Germinal center (tissue), 1 donor: ENCODE measurements at regions not wholly inside any gene's neighbourhood (a gene's known extent, or its start where the extent isn't known, plus 50 kb on each side); places are given as distances from the start of the nearest gene placed in this dataset.

Experiments used
- DNase-seq: peaks from one replicate; pipeline ENCODE4 v3.0.0; 2012; ENCODE audit warnings: mixed read lengths, low spot score

DNA sequence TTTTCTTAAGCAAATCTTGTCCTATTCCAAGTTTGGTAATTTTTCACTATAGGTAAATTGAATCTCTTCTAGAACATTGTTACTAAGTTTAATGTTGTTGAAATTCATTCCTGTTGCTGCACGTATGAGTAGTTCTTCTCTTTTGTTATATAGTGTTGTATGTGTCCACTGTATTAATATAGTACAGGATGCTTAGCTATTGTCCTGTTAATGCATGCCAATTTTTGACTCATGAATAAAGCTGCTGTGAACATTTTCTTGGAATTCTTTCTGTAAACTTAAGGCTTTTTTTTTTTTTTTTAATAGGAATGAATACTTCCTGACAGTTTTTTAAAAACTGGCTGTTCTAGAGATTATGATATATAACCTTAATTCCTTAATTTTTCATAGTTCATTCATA is 326.9 kb downstream of the SLC4A3 start:
- no peak for DNase-seq

DNA sequence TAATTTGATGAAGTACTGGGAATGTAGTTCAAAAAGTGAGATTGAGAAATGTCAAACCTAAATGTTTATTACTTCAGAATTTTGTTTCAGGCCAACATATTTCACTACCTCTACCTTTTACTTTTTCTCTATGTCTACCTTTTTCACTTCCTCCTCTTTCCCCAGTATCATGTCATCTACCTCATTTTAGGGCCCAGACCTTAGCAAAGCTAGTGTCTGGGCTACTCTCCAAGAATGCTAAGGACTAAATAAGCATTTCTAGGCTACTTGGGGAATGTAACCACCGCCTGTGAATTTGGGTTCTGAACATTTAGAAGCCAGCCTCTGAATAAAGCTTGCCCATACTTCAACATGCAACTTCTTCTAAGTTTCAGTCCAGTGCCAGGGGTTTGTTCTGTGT is 330.4 kb downstream of the SLC4A3 start:
- DNase-seq = no peak

DNA sequence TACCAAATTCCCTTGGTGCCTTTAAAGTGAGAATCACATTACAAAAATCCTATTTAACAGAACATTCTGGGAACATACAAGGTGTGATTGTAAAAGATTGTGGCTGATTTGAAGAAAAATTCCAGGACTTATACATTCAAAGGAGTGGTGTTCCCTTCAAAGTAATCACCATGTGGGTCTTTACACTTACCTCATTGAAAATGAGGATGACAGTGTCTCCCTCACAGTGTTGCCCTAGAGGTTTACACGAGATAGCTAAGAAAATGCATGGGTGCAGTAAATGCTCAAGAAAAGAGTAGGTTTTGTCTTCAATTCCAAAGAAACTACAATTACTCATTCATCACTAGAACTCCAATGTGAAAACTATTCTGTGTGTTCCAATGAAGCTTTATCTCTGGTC is 331.5 kb downstream of the SLC4A3 start:
- no peak for DNase-seq

DNA sequence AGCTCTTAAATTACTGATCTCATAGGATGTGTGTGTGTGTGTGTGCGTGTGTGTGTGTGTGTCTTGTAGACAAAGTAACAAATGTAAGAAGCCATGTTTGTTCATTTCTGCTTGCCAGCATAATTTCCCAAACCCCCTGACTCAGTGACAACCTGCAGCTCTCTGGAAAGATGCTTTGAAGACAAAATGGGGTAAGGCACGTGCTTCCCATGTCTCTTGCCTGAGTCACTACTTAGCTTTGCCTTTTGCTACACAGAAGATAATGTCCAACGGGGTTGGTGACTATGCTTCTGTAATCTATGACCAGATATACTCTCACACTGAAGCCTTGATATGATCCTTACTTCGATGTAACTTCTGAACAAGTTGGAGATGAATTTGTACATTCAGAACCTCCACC is 332.0 kb downstream of the SLC4A3 start:
- DNase-seq = no peak

DNA sequence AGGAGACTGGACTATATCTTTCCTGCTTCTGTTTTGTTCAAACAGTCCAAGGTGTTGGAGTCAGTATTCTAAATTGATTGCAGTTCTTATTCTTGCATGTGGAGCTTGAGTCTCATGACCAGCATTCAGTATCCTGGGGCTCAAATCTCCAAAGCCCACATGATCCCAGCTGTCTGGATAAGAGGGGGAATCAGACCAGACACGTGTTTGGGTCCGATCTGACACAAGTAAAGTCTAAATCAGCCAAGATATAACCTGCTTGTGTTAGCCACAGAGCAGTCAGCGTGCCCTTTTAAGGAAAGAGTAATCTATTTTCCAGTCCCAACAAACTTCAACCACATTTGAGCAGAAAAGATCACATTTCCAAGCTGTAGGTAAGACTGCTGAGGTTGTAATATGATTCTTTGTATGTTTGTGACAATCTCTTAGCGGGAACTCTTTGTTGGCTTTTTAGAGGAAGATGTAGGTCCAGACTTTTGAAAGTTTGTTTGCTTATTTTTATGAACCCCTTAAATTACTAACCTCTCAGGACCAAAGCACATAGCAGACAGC is 334.6 kb downstream of the SLC4A3 start:
- DNase-seq = no peak

DNA sequence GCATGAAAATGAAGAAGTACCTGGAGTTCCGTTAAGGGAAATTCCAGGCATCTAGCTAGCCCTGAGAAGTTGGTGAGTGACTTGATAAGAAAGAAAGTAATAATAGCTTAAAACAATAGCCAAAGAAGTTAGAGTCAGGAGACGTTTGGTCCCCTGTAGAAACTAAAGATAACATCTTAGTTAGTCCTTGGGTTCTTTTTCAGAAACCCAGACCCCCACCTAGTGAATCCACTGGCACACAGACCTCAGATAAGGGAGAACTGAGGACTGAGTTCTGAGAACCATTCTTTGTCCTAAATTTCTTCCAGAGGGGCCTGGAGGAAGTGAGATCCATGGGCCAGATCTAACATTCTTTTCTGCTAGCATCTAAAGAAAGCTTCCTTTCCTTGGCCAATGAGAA is 335.4 kb downstream of the SLC4A3 start:
- DNase-seq = no peak

DNA sequence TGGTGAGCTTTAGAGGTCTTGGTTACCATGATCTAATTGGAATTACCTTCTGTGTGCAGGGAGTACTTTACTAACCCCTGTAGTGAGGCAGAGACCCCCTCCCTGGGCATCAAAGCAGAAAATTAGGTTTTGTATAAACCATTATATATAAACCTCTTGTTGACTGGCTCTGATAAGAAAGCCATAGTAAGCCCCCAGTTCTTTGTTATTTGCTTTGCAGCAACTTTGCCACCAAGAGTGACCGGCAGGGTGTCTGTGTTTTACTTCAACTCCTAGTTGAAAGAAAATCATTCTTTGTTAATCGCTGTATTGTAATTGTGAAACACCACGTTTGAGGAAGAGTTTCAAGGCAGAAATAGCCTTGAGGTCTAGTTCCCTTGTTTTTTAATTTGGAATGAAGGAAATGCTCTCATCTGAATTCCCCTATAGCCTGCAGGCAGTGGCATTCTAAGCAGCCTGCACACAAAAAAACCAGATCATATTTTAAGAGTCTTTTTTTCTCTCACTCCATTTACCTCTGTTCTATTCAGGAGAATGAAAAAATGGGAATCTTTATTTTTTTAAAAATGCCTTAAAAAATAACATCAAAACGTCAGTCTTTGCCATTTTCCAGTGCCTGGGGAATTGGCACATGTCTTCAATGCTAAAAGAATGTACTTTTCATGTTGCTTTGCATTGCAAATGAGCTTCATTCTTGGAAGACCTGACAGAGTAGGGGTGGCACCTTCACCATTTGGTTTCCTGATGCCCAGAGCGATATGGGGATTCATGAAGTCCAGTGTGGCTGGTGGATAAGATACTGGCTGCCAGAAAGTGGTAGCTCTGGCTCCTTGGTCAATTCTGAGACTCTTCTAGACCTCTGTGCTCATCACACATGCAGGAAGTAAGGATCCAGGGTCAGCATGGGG is 338.1 kb downstream of the SLC4A3 start:
- DNase-seq = no peak

DNA sequence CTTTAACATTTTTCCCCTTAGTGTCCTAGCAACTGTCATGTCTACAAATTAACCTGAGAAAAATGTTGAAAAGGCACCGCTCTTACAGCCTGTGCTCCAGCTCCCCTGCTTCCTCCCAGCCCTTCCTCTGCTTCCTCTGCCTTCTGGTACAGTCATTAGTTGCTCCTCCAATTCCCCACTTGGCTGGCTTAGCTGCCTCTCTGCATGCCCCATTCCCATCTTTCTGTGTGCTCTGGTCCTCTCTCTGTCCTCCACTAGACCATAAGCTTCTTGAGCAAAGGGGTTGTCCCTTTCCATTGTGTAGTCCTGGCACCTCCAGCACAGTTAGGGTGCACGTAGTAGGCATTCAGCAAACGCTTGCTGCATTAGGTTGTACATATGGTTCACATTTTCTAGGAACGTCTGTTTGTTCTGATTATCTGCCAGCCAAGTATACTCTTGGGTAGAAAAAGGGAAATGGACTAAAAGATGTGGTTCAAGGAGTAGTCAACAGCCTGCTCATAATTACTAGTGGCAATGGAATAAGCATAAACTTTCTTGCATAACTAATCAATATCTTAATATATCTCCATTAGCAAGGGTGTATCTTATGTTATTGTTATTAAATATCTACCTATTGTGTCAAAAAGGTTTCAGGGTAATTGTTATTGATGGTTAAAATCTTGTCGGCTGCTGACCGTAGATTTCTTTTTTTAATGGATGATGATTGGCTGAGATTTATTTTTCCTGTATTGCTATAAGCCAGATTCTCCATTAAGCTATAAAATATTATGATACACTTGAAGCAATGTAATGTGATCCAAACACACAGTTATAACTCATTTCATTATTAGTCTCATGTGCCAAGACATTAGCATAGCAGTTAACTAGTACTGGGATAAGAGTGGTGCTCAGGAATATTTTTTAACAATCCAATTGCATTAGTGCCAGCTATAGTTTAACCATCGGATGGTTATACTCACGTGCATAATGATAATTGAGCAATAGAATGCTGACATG is 340.1 kb downstream of the SLC4A3 start:
- no peak for DNase-seq

DNA sequence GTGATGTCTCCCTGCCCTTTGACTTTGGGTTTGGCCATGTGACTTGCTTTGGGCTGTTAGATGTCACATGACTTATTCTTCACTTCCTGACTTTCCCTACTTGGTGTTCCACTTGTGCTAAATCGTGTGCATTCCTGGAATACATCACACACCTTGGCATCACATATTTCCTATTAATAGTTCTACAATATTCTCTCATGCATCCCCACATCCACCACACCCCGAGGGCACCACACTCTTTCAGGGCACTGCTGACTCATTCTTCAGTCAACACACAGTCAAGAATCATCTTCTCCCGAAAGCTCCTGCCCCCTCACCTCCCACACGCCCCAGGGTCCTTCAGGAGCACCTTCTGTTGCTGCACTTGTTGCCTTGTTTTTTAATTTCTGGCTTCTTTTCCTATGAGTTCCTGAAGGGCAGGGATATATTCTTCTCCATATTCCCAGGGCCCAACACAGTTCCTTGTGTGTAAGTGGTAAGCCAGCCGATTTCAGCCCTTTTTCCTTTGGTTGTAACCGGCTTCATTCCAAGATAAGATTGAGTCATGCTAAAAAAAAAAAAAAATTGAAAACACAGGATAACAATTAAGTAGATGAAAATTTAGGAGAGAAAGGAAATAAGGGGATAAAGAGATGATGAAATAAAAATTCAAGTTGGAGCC is 341.4 kb downstream of the SLC4A3 start:
- no peak for DNase-seq

DNA sequence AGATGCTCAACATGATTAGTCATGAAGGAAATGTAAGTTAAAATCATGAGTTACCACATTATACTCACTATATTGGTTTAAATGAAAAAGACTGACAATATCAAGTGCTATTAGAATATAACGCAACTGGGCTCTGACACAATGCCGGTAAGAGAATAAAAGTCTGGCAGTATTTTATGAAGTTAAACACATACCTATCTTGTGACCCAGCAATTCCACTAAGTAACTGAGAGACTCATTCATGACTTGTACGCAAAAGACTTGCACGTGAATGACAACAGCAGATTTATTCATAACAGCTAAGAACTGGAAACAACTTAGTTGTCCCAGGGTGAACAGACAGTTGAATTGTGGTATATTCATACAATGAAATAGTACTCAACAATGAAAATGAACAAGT is 342.1 kb downstream of the SLC4A3 start:
- no peak for DNase-seq

DNA sequence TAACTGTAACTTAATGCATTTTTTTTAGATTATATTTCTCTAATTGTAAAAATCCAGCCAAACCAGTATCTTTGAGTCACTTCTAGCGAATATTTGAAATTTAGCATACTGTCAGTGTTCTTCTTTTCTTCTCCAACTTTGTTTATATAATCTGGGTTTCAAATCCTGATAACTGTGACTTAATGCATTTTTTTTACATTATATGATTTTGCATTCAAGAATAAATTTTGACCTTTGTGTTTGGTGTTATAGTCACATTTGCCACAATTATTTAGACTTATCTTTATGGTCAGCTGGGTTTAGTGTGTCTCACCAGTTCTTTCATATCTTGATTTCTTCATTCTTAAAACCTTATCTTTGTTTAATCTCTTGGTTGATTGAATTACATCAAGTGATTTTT is 345.7 kb downstream of the SLC4A3 start:
- no peak for DNase-seq

DNA sequence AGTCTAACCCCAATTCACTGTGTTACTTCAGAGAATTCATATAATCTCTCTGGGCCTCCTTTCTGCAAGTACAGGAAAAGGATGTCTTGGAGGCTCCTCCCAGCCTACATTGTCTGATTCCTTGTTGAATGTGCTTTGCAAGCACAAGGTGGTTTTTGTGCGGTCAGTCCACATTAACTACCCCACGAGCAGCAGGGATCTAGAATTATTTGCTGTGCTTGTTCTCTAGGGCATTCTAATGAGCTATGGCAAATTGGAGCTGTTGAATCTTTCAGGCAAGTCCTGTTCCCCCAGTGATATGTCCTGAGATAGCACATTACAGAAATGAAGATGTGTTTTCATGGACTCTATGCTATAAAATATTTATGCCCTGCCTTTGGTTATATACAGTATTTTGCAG is 349.4 kb downstream of the SLC4A3 start:
- no peak for DNase-seq

DNA sequence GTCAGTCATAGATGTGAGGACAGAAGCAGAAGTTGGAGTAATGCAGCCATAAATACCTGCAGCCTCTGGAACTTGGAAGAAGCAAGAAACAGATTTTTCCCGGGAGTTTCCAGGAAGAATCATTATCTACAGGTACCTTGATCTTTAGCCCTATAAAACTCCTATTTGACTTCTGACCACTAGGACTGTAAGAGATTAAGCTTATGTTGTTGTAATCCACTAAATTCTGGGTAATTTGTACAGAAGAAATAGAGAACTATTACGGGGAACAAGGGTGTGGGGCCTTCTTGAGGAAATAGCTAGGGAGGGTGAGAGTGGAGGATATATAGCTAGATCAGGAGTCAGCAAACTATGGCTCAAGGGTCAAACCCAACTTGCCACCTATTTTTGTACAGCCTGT is 353.2 kb downstream of the SLC4A3 start:
- no peak for DNase-seq

DNA sequence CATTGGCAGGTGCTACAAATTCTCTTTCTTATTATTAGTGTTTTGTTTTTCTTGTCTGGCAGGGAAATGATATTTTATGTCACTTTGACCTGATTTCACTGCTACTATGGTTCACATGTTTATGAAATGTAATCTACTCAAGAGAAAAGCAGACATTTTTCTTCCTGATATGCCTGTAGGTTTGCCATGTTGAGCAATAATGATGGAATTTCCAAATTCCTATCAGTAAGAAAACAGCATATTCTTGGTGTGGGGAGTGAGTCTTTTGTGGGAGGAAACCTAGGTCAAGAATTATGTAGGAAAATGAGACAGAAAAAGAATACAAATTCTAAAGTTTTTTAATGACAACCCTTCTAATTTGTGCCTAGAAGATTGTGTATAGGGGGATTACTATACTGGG is 356.4 kb downstream of the SLC4A3 start:
- no peak for DNase-seq

DNA sequence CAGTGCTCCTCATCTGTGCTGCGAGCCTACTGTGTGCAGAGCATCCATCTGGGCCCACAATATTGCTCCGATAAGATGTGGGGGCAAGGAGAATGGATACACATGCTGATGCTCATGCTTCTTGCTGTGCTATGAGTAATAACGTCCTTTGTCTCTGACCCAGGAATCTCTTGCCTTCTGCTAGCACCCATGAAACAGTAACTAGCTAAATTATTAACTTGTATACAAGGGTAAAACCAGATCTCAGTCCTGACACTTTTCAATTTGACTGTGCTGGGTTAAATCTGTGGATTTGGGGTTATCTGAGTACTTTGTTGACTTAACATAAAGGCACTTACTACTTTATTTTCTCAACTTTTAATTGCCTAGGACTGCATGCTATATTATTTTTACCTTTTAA is 357.6 kb downstream of the SLC4A3 start:
- DNase-seq = no peak

DNA sequence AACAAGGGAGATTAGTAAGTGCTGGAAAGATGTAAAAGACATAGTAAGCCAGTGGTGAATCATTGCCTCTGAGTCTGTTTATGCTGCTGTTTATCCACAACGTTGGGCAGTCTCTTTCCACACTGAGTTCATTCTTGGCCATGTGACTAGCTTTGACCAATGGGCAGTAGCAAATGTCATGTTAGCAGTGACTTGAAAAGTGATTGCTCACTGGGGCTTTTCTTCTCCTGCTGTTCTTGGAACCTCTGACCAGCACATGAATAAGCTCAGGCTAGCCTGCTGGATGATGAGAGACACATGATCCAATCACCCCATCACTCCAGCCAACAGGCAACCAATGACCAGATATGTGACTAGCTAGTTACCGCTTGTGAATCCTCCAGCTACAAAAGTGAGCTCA is 360.4 kb downstream of the SLC4A3 start:
- DNase-seq = no peak

DNA sequence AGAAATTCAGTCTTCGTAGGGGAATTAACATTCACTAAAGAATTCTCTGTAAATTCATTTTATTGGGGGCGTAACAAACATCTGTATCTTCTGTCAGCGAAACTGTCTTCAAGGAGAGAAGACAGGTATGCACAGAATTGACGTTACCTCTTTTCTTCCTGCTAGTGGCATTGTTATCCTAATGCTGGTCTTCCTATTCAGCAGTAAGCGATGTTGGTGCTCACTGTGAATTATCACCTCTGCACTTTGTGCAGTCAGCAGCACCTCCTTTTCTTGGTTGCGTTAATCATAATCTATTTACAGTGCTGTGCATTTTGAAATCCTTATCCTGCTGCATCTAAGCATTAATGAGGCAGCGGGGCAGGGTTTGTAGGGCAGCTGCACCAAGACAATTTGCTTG is 362.3 kb downstream of the SLC4A3 start:
- no peak for DNase-seq

DNA sequence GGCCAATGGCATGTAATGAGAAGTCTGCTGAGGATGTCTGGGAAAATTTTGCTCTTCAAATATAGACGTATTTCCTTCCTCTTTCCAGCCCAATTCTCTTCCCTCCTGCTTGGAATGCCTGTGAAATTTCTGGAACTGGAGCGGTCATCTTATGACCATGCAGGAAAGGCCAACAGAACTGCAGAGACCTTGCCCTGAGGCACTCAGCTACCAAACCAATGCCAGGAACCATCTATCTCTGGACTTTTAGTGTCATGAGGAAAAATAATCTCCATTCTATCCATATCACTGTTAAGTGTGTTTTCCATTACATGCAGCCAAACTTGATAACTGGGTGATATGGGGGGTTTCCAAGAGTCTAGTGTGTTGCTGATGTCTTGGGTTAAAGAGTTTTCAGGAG is 363.7 kb downstream of the SLC4A3 start:
- no peak for DNase-seq

DNA sequence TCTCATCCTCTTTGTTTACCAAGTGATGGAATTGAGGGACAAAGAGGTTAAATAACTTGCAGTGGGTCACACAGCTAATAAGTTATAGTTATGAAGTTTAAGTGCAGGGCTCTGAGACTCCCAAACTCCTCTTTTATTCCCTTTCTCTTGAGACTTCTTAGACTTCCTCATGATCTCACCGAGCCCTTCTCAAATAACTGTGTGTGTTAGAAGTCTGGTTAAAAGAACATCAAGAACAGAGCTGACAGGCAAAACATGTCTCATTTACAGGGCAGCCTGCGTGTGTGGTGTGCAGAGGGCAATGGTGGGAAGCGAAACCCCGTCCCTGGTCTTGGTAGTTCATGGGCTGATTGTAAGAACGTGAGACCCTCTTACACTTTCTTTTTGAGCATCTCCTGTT is 368.0 kb downstream of the SLC4A3 start:
- no peak for DNase-seq

DNA sequence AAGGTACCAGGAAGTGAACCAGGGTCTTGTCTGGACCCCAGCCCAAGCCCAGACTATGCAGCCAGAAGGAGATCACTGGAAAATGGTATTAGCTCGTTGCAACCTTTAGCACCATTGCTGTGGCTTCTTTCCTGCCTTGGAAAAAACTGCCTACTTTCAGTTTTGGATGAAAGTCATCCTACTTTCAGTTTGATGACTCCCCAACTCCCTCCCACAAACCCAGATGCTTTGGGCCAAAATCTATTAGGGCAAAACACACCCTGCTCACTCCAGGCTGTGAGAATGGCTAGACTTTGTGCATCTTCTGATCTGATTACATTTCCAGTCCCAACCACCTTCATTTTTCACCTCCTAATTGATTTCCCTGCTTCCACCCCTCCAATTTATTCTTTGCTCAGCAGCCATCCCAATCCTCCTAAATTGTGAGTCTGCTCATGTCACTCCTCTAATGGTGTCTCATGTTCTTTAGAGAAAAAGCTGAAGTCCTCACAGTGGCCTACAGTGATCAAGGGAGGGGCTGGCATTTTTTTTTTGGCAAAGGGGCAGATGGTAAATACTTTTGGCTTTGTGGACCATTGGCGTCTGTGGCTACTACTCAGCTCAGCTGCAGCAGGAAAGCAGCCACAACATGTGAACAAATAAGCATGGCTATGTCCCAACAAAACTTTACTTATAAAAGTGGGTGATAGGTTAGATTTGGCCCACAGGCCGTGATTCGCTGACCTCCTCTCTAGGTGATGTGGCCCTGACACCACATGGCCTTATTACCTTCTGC is 368.7 kb downstream of the SLC4A3 start:
- no peak for DNase-seq

DNA sequence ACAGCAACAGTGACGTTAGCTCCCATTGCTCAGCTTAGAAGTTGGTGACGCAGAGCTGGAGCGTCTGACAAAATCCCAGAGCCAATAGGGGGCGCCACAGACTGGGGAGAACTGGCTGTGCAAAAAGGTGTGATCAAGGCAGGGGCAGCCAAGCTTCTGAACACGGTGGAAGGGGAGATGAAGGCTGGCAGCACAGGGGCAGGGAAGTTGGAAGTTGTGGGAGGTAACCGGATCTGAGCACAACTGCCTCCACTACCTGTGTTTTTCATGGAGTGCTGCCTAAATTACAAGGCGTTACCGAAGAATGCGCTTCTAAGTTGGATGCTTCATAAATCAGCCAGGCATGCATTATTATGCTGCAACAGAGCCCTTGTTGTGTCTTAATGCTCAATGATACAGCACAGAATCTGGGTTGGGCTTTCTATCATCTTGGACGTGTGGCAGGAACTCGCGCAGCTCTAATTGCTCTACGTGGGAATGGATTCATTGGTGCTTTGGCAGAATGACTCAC is 370.0 kb downstream of the SLC4A3 start:
- DNase-seq = no peak
